HCT116 (cell line): ENCODE measurements at regions not wholly inside any gene's neighbourhood (a gene's known extent, or its start where the extent isn't known, plus 50 kb on each side); places are given as distances from the start of the nearest gene placed in this dataset.

Source experiments
- ATAC-seq: fragments of 200-7000 bp; cut with Tn5 transposase; 2 replicates; pipeline ENCODE4 v1.9.1; 2020; ENCODE audit warnings: mild to moderate bottlenecking, moderate library complexity
- BruUV-seq: library from RNA; stranded (reverse); fragments of 400-500 nt; replicated peaks from 2 replicates; lab custom pipeline; 2021; lab: Mats Ljungman, UMichigan
- CTCF ChIA-PET: fragments of 300-600 bp; sonication (Branson Sonifier 250); formaldehyde crosslinking; loops from one replicate; lab custom pipeline; 2021; ENCODE audit warnings: antibody characterized with exemption; lab: Charles Lee
- POLR2A ChIA-PET: fragments of 300-600, 350-600 bp; sonication (Branson Sonifier 250); formaldehyde crosslinking; loops from one replicate; lab custom pipeline; 2021; ENCODE audit warnings: antibody characterized with exemption; lab: Charles Lee
- RAD21 ChIA-PET, 2 experiments: fragments of 300-600 bp; sonication (Branson Sonifier 250); formaldehyde crosslinking; loops; one replicate each; lab custom pipeline; 2023; ENCODE audit warnings: low total read pairs in 2 of 2; ENCODE audit not compliant: uncharacterized antibody in 2 of 2, unreplicated experiment in 2 of 2, low non-redundant PET in 1 of 2; lab: Charles Lee
- DNase-seq: peaks from one replicate; pipeline ENCODE4 v3.0.0-alpha.2; 2010; ENCODE audit warnings: low read depth, low spot score
- H2AFZ ChIP-seq: fragments of 200-600 bp; shearing (Covaris generic), sonication (generic); 2 replicates; pipeline ENCODE4 v1.6.1; 2017; ENCODE audit warnings: low read depth, mixed run types, mixed read lengths, antibody characterized with exemption, low read length; ENCODE audit not compliant: poor library complexity, severe bottlenecking
- H3K27ac ChIP-seq: 2 replicates; pipeline ENCODE4 v1.5.1; 2012; ENCODE audit warnings: low read depth, low read length
- H3K27me3 ChIP-seq: fragments of 200-600 bp; sonication (generic); 2 replicates; pipeline ENCODE4 v1.6.1; 2016; ENCODE audit warnings: mixed run types, low read length, mixed read lengths; ENCODE audit not compliant: insufficient read depth
- H3K36me3 ChIP-seq, 2 experiments: fragments of 200-500 bp in 1 of 2; fragments of 200-600 bp in 1 of 2; sonication (Bioruptor generic) in 1 of 2; sonication (generic) in 1 of 2; 2 replicates each; pipeline versions ENCODE4 v1.5.1 to v1.6.1; 2014 to 2016; ENCODE audit warnings: low read length in 2 of 2, inconsistent platforms in 1 of 2, mixed read lengths in 1 of 2, mixed run types in 1 of 2; ENCODE audit not compliant: insufficient read depth in 2 of 2, control insufficient read depth in 1 of 2
- H3K4me1 ChIP-seq, 2 experiments: fragments of 200-600 bp in 1 of 2; sonication (generic) in 1 of 2; 2 replicates each; pipeline versions ENCODE4 v1.5.1 to v1.6.1; 2012 to 2017; ENCODE audit warnings: low read length in 2 of 2, inconsistent platforms in 1 of 2, mild to moderate bottlenecking in 1 of 2, mixed read lengths in 1 of 2, mixed run types in 1 of 2, moderate library complexity in 1 of 2; ENCODE audit not compliant: insufficient read depth in 2 of 2, control insufficient read depth in 1 of 2
- H3K4me2 ChIP-seq: fragments of 200-600 bp; sonication (generic); 2 replicates; pipeline ENCODE4 v1.6.1; 2017; ENCODE audit warnings: mixed run types, low read length, mixed read lengths
- H3K4me3 ChIP-seq, 2 experiments: fragments of 200-600 bp in 1 of 2; sonication (generic) in 1 of 2; replicated peaks in 1 of 2; 2 replicates each; pipeline ENCODE4 v1.5.1; 2011 to 2016; ENCODE audit warnings: low read length in 2 of 2, control low read depth in 1 of 2, low read depth in 1 of 2, mild to moderate bottlenecking in 1 of 2, mixed read lengths in 1 of 2, mixed run types in 1 of 2
- H3K79me2 ChIP-seq: fragments of 200-600 bp; sonication (generic); 2 replicates; pipeline ENCODE4 v1.6.1; 2017; ENCODE audit warnings: mild to moderate bottlenecking, mixed run types, low read length, moderate library complexity, mixed read lengths; ENCODE audit not compliant: insufficient read depth
- H3K9ac ChIP-seq: fragments of 200-600 bp; sonication (generic); 2 replicates; pipeline ENCODE4 v1.6.1; 2016; ENCODE audit warnings: low read length, mixed read lengths
- H3K9me2 ChIP-seq: fragments of 200-600 bp; sonication (generic), shearing (Covaris generic); 2 replicates; pipeline ENCODE4 v1.6.1; 2017; ENCODE audit warnings: mixed run types, mild to moderate bottlenecking, moderate library complexity; ENCODE audit not compliant: insufficient read depth
- H3K9me3 ChIP-seq, 2 experiments: fragments of 200-500 bp in 1 of 2; fragments of 200-600 bp in 1 of 2; sonication (Bioruptor generic) in 1 of 2; sonication (generic) in 1 of 2; 2 replicates each; pipeline ENCODE4 v1.6.1; 2014 to 2017; ENCODE audit warnings: low read length in 2 of 2, mixed read lengths in 2 of 2, inconsistent platforms in 1 of 2, low read depth in 1 of 2, mild to moderate bottlenecking in 1 of 2, mixed run types in 1 of 2, moderate library complexity in 1 of 2; ENCODE audit not compliant: control insufficient read depth in 1 of 2, insufficient read depth in 1 of 2
- H4K20me1 ChIP-seq: fragments of 200-600 bp; sonication (generic), shearing (Covaris generic); 2 replicates; pipeline ENCODE4 v1.6.1; 2017; ENCODE audit warnings: mixed run types, mild to moderate bottlenecking, moderate library complexity; ENCODE audit not compliant: insufficient read depth
- CBX3 ChIP-seq: IDR thresholded peaks from 2 replicates; pipeline ENCODE4 v1.6.1; 2012; ENCODE audit warnings: low read depth
- CEBPB ChIP-seq: IDR thresholded peaks from 2 replicates; pipeline ENCODE4 v1.6.1; 2012; ENCODE audit warnings: low read depth
- CTCF ChIP-seq, 3 experiments: fragments of 200-600 bp in 1 of 3; sonication (generic) in 1 of 3; IDR thresholded peaks in 2 of 3; conservative IDR thresholded peaks in 1 of 3; 2 replicates each; pipeline ENCODE4 v1.5.1; 2012 to 2017; ENCODE audit warnings: low read depth in 2 of 3, low read length in 2 of 3, antibody characterized with exemption in 1 of 3, borderline replicate concordance in 1 of 3, control low read depth in 1 of 3, mild to moderate bottlenecking in 1 of 3, mixed read lengths in 1 of 3, mixed run types in 1 of 3, moderate library complexity in 1 of 3; ENCODE audit not compliant: insufficient read depth in 1 of 3
- EGR1 ChIP-seq: IDR thresholded peaks from 2 replicates; pipeline ENCODE4 v1.6.1; 2012; ENCODE audit warnings: low read depth
- ELF1 ChIP-seq: IDR thresholded peaks from 2 replicates; pipeline ENCODE4 v1.6.1; 2012; ENCODE audit warnings: low read depth, borderline replicate concordance
- EZH2phosphoT487 ChIP-seq: fragments of 200-600 bp; IDR thresholded peaks from 2 replicates; pipeline ENCODE4 v1.6.1; 2018; ENCODE audit warnings: antibody characterized with exemption, borderline replicate concordance
- MAX ChIP-seq: IDR thresholded peaks from 2 replicates; pipeline ENCODE4 v1.6.1; 2012
- POLR2A ChIP-seq: IDR thresholded peaks from 2 replicates; pipeline ENCODE4 v1.7.0; 2011; ENCODE audit warnings: borderline replicate concordance; ENCODE audit not compliant: insufficient read depth, insufficient read length; ENCODE audit errors: extremely low read depth
- POLR2AphosphoS5 ChIP-seq: IDR thresholded peaks from 2 replicates; pipeline ENCODE4 v1.6.1; 2011; ENCODE audit warnings: mild to moderate bottlenecking, low read depth, low read length, moderate library complexity
- RAD21 ChIP-seq: IDR thresholded peaks from 2 replicates; pipeline ENCODE4 v1.6.1; 2012; ENCODE audit warnings: low read depth, mild to moderate bottlenecking
- SRF ChIP-seq: IDR thresholded peaks from 2 replicates; pipeline ENCODE4 v1.6.1; 2012; ENCODE audit warnings: low read depth
- YY1 ChIP-seq: IDR thresholded peaks from 2 replicates; pipeline ENCODE4 v1.6.1; 2011; ENCODE audit warnings: low read length, low read depth, moderate library complexity, mild to moderate bottlenecking; ENCODE audit not compliant: insufficient replicate concordance; ENCODE audit errors: extremely low read depth
- intact Hi-C: fragments of 100-400 bp; cut with micrococcal nuclease; formaldehyde crosslinking; loops from 2 replicates; pipeline ENCODE4 v1.10.0; 2022

GRCh38 chr4:116899561-116899960, 185.8 kb downstream of the TRAM1L1 start:
- no peak overlapping the region for H3K27ac ChIP-seq
- no peak for ATAC-seq
- H3K79me2 ChIP-seq: no peaks in the 10 kb centered on the region
- no peaks in the 10 kb centered on the region for H3K36me3 ChIP-seq
- ChIA-PET CTCF (no interaction called here), RAD21 (no interaction called here), POLR2A (no interaction called here)
- intact Hi-C loops: no loop called here
- H4K20me1 ChIP-seq: no peaks in the 10 kb centered on the region
- H3K9me3 ChIP-seq: no peaks in the 10 kb centered on the region
- H3K27me3 ChIP-seq: no peaks in the 10 kb centered on the region
- H3K4me2 ChIP-seq: no peak overlapping the region
- H3K4me1 ChIP-seq: no peaks in the 10 kb centered on the region
- no peak overlapping the region for H3K9ac ChIP-seq
- TF ChIP-seq CEBPB: no peak
- no peak overlapping the region for H3K4me3 ChIP-seq
- DNase-seq: no peak
- no peak overlapping the region for H2AFZ ChIP-seq
- H3K9me2 ChIP-seq: no peaks in the 10 kb centered on the region
- no TSS peak for BruUV-seq

GRCh38 chr4:116885579-116885978, 199.8 kb downstream of the TRAM1L1 start:
- no peaks in the 10 kb centered on the region for H3K4me1 ChIP-seq
- H3K79me2 ChIP-seq: no peaks in the 10 kb centered on the region
- H4K20me1 ChIP-seq: no peaks in the 10 kb centered on the region
- ATAC-seq: no peak
- no peak overlapping the region for H3K9ac ChIP-seq
- no peak for DNase-seq
- no peak overlapping the region for H3K4me3 ChIP-seq
- intact Hi-C loops: no loop called here
- no peak overlapping the region for H2AFZ ChIP-seq
- RAD21 ChIA-PET: no interaction called here
- no peak for TF ChIP-seq EZH2phosphoT487
- no peak for TF ChIP-seq POLR2A
- TF ChIP-seq CBX3: no peak
- no peak for TF ChIP-seq CTCF (IDR thresholded peaks at IDR 0.05 in 2 of 3, conservative IDR thresholded peaks at IDR 0.05 in 1 of 3; ENCODE audit: borderline replicate concordance in 1 of 3, insufficient read depth in 1 of 3, low read depth in 2 of 3, low read length in 2 of 3)
- no peak for TF ChIP-seq ELF1
- TF ChIP-seq POLR2AphosphoS5: no peak
- no peak for TF ChIP-seq RAD21
- no peak for TF ChIP-seq CEBPB
- TF ChIP-seq YY1: no peak
- no peak for TF ChIP-seq EGR1
- TF ChIP-seq MAX: no peak
- TF ChIP-seq SRF: no peak
- POLR2A ChIA-PET: no interaction called here
- no peaks in the 10 kb centered on the region for H3K9me3 ChIP-seq
- BruUV-seq: no TSS peak
- H3K36me3 ChIP-seq: no peaks in the 10 kb centered on the region
- CTCF ChIA-PET: no interaction called here
- H3K9me2 ChIP-seq: no peaks in the 10 kb centered on the region
- no peak overlapping the region for H3K27ac ChIP-seq
- H3K27me3 ChIP-seq: no peaks in the 10 kb centered on the region
- no peak overlapping the region for H3K4me2 ChIP-seq
